ENCODE measurements at regions not wholly inside any gene's neighbourhood (a gene's known extent, or its start where the extent isn't known, plus 50 kb on each side); places are given as distances from the start of the nearest gene placed in this dataset.

GRCh38 chr9:81814794-81815464, 113.3 kb upstream of the SPATA31D4 start:
- TF ChIP-seq POLR2AphosphoS5 (IDR thresholded peaks at IDR 0.05; ENCODE audit: insufficient read depth, low read depth, low read length) (no peak), CTCF (IDR thresholded peaks at IDR 0.05; ENCODE audit: extremely low read depth in 1 of 2, insufficient read depth in 1 of 2, low read depth in 1 of 2, low read length in 2 of 2) (no peak), EZH2 (IDR thresholded peaks at IDR 0.05; ENCODE audit: borderline replicate concordance, low read depth, low read length, severe bottlenecking) (no peak), POLR2A (IDR thresholded peaks at IDR 0.05; ENCODE audit: low read depth, low read length) (no peak), MAX (IDR thresholded peaks at IDR 0.05; ENCODE audit: insufficient read depth, insufficient read length) (no peak)

All from endothelial cell of umbilical vein (primary cell).